ENCODE measurements at regions not wholly inside any gene's neighbourhood (a gene's known extent, or its start where the extent isn't known, plus 50 kb on each side); places are given as distances from the start of the nearest gene placed in this dataset.
A peak's percentile ranks its signal among the peaks of the same experiment; 100 is the strongest.
"Not testable (repeated sequence)": the region's sequence is repeated elsewhere in the genome, so short reads cannot be mapped to it uniquely, and the experiment has no call there.

DNA sequence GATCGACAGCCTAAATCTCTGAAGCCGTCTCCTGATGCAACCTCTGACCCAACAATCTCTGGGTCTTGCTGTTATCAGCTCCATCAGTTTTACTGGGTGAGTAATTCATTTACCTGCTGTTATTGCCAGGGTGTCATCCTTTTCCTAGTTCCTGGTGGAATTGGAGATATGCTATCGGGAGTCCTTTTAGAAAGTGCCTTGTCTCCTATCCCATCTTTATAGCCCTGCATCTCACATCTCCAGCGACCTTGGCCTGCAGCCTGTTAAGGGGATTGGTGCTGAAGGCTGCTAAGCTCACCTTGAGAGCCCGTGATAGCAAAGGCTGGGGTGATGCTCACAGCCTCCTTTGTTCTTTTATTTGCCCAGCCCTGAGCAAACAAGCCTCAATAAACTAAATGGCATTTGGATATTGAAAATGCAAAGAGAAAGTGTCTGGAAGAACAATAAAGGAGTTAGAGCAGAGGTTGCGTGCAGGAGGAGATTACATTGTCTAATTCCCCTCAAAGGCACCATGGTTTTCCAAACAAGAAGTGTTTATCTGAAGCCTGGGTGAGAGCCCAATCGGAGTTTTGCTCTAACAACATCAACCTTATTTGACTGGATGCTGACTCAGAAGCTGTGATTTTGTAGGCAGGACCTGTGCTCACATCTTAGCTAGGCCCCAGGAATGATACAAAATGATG is 101.8 kb downstream of the RPLP1 start:
- no peak for DNase-seq

DNA sequence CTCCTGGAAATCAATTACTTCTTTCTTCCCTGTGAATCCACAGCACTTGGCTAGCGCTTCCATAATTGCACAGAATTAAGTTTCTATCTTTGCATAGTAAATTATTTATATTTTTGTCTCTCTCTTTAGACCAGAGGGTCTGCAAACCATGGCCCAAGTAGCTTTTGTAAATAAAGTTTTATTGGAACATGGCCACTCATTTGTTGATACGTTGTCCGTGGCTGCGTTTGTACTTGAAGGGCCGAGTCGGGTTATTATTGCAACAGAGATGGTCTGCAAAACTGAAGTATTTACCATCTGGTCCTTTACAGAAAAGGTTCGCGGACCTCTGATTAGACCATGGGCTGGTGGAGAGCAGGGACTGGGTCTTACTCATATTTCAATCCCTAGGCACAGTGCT is 102.5 kb downstream of the RPLP1 start:
- DNase-seq = no peak

DNA sequence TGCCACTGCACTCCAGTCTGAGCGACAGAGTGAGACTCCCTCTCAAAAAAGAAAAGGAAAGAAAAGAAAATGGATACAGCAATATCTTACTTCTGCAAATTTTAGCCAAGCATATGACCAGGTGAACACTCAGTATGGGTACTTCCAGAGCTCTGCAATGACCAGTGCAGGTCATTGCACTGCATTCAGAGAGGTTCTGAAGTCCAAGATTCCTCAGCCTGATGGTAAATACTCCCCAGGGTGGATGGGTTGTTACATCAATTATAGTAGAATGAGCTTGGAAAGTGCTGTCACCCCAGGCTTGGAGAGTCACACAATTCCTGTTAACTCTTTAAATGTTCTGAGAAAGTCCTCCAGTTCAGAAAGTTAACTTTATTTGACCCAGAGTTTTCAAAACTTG is 103.7 kb downstream of the RPLP1 start:
- DNase-seq = no peak

DNA sequence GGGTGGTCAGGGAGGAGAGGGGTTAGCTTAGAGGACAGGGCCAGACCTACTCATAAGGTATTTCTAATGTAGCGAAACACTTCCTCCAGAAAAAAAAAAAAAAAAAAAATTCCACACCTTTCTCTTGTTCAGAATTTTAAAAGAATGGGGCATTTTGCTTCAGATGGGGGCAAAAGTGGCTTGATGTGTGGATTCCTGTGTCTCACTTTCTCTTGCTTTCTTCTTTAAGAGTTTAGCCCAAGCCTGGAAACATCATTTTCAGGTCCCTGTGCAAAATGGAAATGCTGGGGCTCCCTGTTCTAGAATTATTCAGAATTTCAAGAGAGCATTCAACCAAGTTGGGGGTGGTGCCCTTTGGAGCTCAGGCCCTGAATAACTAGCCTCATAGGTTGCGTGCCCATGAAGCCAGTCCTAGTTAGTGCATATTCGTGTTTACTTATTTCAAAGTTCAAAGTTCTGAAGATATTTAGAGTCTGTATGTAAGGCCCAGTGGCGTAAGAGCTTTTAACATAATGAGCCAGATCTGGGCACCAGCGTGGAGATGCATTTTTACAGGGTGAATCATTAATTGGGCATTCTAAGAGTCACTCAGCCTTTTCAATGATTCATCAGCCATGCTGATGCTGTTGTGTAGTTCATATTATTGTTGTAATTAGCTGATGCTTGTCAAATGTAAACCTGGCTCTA is 104.5 kb downstream of the RPLP1 start:
- DNase-seq = no peak

DNA sequence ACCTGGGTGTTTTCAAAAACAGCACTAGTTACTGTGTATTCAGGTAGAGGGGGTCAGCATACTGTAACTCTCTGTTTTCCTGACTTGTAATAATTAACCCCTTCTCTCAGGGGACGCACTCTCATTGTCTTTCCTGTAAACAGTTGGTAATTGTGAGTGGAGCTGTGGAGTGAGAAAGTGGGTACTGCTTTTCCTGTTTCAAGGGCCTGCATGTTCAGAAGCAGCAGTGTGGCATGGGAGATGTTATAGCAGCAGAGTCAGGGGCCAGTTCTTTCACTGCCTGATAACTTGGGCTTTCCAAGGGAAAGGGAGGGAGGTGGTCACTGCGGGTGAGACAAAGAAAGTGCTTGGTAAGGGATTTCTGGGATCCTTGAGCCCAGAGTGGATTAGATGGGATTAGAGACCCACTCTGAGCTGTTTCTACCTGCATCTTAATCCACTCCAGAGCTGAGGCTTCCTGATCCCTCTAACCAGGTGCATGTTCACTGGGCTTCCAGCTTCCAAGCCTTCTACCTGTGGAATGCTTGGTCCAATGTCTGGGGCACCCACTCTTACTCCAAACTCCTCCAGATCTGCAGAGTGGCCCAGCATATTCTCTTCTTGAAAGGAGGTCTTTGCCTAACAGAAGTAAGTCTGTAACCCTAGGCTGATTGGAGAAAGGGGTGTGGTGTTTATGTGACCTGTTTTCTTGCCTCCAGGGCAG is 105.2 kb downstream of the RPLP1 start:
- no peak for DNase-seq

DNA sequence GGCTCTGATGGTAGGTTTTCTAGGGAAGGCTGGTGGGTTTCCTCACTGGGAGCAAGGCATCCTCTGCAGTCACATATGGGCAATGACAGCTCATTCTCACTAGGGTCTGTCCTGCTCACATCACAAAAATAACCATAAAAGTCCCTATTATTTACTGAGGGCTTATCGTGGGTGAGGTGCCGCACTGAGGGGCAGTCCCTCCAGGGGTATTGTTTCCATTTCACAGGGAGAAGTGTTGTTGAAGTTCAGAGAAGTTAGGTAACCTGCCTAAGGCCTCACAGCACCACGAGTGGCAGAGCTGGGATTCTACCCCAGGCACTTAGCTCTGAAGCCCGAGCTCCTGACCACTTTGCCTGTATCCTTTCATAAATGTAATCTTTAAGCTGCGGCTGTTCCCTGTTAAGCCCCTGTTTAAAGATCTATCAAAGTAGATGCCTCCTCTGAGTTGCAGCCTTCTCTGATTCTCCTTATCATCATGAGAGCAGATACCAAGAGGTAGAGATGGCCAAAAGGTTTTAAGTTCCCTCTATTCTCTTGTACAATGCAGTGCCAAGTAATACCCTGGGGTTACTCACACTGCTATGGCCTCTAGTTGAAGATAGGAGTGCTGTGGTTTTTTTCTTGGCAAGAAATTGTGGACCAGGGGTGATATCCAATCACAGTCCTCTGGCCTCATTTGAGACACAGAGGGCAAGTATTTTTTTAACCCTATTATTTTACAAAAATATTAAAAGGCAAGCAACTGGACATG is 107.0 kb downstream of the RPLP1 start:
- no peak for DNase-seq

DNA sequence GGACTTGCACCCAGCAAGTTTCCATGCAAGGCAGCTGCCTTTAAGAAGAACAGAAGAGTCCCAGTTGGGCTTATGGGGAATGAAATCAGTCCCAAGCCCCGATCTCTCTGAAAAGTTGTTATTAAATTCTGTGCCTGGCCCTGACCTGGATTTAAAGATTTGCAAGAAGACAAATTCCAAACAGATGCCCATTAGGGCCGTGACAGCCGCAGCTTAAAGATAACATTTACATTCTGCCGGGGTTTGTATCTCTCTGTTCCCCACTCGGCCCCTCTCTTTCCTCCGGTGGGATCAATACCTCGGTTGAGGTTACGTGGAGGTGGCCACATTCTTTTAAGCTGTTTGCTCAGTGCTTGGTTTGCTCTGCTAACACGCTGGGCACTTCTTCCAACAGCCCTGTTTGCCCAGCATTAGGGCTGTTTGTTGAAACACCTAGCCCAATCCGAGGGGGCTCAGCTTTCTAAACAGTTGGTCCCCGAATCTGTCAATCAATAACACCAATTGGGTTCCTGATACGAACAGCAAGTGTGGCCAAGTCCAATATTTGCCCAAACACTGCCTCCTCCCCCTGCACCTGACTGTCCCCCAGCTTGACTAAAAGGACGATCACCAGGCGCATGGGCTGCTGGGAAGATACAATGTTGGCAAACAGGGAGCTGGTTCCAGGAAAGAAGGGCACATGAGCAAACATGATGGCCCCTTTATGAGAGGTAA is 108.6 kb downstream of the RPLP1 start:
- no peak for DNase-seq

- DNase-seq = no peak
These were observed 109.5 kb downstream of the RPLP1 start for GRCh38 chr15:69562116-69562515.

DNA sequence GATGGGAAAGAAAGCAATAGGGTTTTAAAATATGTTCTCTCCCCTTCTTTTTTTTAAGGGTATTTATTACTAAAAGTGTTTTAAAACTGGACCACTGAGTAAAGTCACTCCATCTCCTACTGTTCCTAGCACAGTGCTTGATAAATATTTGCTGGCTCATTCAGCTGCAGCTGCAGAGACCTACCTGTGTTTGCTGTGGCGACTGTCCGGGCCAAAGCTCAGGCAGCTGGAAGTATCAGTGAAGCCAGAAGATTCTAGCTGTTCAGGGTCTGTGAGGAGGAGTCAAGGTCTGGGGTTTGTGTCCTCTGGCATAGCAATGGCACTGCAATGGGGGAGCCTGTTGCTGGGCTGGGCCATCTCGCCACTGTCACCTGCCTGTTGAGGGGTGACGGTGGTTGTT is 109.9 kb downstream of the RPLP1 start:
- DNase-seq = no peak

GRCh38 chr15:69565066-69565655 is 112.5 kb downstream of the RPLP1 start:
- DNase-seq = no peak

GRCh38 chr15:69567238-69567760 is 114.7 kb downstream of the RPLP1 start:
- not testable (repeated sequence) for DNase-seq

DNA sequence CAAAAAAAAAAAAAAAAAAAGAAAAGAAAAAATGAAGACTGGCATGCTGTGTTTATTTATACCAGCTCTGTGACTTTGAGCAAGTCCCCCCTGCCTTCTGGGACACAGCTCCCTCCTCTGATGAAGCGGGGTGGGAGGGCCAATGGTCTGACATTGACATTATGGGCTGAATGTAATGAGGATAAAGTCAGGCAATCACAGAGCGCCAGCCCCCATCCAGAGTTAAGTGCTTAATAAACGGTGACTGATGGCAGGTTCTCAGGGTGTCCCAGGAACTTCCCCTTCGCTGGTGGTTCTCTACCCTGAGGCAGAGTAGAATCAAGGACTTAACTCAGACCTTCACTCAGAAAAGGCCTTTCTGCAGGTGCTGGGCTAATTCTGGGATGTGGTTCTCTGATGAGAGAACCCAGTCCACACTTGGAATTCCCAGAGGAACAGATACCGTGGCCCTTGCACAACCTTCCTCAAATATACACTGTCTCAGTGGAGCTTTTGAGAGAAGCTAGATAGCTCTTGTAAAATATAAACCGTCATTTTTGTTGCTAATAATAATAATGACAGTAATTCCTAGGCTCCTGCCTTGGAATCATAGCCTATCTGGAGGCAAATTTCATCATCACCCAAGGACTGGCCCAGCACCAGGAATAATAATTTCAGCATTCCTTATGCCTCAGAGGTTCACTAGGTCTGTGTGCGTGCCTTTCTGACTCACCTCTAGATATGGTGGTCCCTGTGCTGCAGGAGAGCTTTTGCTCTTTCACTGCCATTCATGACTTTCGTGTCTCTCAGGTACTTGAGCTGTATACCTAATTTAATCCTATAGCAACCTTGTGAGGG is 115.8 kb downstream of the RPLP1 start:
- no peak for DNase-seq

- no peak for DNase-seq
These were observed 117.8 kb downstream of the RPLP1 start for GRCh38 chr15:69570454-69570853.

DNA sequence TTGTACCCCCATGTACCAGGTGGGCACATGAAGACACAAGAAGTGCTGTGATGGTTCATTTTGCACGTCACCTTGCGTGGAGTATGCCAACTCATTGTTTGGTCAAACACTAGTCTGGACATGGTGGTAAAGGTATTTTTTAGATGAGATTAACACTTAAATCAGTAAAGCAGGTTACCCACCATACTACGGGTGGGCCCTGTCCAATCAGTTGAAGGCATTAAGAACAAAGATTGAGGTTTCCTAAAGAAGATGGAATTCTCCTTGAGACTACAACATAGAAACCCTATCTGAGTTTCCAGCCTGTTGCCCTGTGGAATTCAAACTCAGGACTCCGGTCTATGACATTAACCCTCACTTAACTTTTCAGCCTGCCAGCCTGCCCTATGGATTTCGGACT is 118.4 kb downstream of the RPLP1 start:
- no peak for DNase-seq

- not testable (repeated sequence) for DNase-seq
These were observed 120.7 kb downstream of the RPLP1 start for GRCh38 chr15:69573278-69573677.

DNA sequence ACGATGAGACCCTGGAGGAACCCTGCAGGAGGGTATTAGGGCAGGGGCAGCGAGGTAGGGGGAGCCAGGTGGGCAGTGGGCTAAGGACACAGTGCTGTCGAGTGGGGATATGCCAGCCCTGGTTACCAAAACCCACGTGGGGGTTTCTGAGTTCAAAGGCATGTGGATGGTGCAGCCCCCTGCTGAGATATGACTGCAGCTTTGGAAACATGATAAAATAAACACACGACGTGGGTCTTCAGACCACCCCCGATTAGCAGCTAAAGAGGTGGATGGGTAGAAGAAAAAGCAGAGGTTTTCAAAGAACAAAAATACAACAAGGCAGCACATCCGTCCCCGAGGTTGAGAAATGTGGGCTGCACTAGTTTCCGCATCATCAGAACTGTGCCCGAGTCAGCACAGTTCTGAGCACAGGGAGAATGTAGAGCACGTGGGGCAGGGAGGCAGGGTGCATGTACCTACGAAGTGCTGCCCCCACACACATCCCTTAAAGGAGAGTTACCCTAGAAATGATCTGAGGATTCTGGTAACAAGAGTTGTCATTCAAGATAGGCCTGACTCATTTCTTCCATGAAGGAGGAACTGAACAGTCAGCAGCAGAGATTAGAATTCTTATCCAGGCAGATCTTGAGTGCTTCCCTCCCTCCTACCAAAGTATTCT is 121.3 kb downstream of the RPLP1 start:
- peak; percentile 24 for DNase-seq

DNA sequence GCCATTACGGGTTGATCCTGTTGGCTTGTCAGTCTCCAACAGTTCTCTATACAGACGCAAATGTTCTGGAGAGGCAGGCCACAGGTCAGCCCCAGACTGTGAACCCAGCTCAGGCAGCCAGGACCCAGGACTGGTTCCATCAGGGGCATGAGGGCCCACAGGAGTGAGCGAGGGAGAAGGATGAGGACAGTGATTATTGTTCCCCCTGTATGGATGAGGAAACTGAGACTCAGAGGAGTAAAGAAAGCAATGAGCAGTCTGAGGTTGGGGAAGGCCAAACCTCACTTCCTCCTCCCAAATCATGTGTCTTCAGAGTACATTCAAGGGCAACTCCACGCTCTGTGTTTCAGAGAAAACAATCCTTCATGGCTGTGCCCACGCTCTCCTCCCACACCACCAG is 121.9 kb downstream of the RPLP1 start:
- no peak for DNase-seq

GRCh38 chr15:69575387-69575786 is 122.8 kb downstream of the RPLP1 start:
- DNase-seq = no peak

- peak; percentile 76 for DNase-seq
These were observed 123.5 kb downstream of the RPLP1 start for GRCh38 chr15:69576035-69576526.

GRCh38 chr15:69576948-69577351 is 124.3 kb downstream of the RPLP1 start:
- DNase-seq = no peak

Data from activated T-cell treated with anti-CD3 and anti-CD28 coated beads, Interleukin-2, amount 50 U/mL, for 1 hour (primary cell).